ENCODE measurements at regions not wholly inside any gene's neighbourhood (a gene's known extent, or its start where the extent isn't known, plus 50 kb on each side); places are given as distances from the start of the nearest gene placed in this dataset.
A peak's percentile ranks its signal among the peaks of the same experiment; 100 is the strongest.

DNA sequence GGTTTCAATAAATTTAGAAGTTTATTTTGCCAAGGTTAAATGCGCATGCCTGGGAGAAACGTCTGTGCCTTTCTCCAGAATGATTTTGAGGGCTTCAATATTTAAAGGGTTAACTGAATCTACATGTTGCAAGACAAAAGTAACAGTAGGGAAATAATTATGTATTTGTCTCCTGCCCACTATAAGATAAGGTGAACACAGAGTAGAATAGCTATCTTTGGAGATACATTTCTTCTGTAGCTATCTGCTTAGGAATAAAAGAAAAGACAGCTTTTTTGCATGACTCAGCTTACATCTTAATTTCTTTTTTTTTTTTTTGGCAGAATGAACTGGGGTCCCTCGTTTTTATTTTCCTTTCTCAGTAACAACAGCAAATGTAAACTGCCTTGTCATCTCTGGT lies 1351.6 kb downstream of the AMY1C start:
- no peak for DNase-seq
- no peaks in the 10 kb centered on the region for H3K27me3 Mint-ChIP-seq (ENCODE audit: low read depth in 3 of 3)
- peaks cover 5 to 39% (median 32%) of the 10 kb centered on the region in 6 donors for H3K9me3 Mint-ChIP-seq
- no peak overlapping the region for H3K4me3 Mint-ChIP-seq
- no peak overlapping the region for H3K27ac Mint-ChIP-seq
- H3K36me3 Mint-ChIP-seq = no peaks in the 10 kb centered on the region
- H3K4me1 Mint-ChIP-seq = no peaks in the 10 kb centered on the region

DNA sequence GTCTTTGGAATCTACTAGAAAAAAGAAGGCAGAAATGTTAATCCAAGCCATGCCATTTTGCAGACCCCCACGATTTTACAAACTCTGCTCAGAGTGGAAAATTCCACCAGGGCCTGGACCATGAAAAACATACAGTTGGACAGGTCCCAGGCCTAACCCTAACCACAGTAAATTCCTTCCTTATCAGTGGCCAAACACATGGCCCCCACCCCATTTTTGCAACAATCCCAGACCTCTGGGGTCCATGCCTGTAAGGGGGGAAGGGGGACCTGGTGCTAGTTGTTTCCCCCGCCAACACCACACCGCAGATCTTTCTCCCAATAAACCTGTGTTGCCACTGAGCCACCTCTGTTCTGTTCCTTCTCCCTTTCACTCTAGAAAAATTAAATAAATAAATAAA lies 1352.7 kb downstream of the AMY1C start:
- Mint-ChIP-seq H3K36me3 (peaks cover 0 to 1% (median 0%) of the 10 kb centered on the region in 3 donors), H3K27ac (no peak overlapping the region), H3K4me1 (no peaks in the 10 kb centered on the region), H3K9me3 (peaks cover 5 to 39% (median 31%) of the 10 kb centered on the region in 6 donors), H3K27me3 (ENCODE audit: low read depth in 3 of 3) (no peaks in the 10 kb centered on the region), H3K4me3 (no peak overlapping the region)
- DNase-seq = no peak

DNA sequence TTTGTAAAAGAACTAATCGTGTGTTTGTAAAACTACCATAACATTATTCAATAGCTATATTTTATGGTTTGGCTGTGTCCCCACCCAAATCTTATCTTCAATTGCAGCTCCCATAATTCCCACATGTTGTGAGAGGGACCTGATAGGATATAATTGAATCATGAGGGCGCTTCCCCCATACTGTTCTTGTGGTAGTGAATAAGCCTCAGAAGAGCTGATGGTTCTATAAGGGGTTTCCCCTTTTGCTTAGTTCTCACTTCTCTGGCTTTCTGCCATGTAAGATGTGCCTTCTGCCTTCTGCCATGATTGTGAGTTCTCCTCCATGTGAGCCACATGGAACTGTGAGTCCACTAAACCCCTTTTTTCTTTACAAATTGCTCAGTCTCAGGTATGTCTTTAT lies 1372.3 kb downstream of the AMY1C start:
- H3K9me3 Mint-ChIP-seq = peaks cover 9 to 50% (median 22%) of the 10 kb centered on the region in 6 donors
- no peaks in the 10 kb centered on the region for H3K4me1 Mint-ChIP-seq
- H3K27ac Mint-ChIP-seq = no peak overlapping the region
- H3K36me3 Mint-ChIP-seq = no peaks in the 10 kb centered on the region
- H3K27me3 Mint-ChIP-seq (ENCODE audit: low read depth in 3 of 3) = no peaks in the 10 kb centered on the region
- no peak overlapping the region for H3K4me3 Mint-ChIP-seq
- no peak for DNase-seq

DNA sequence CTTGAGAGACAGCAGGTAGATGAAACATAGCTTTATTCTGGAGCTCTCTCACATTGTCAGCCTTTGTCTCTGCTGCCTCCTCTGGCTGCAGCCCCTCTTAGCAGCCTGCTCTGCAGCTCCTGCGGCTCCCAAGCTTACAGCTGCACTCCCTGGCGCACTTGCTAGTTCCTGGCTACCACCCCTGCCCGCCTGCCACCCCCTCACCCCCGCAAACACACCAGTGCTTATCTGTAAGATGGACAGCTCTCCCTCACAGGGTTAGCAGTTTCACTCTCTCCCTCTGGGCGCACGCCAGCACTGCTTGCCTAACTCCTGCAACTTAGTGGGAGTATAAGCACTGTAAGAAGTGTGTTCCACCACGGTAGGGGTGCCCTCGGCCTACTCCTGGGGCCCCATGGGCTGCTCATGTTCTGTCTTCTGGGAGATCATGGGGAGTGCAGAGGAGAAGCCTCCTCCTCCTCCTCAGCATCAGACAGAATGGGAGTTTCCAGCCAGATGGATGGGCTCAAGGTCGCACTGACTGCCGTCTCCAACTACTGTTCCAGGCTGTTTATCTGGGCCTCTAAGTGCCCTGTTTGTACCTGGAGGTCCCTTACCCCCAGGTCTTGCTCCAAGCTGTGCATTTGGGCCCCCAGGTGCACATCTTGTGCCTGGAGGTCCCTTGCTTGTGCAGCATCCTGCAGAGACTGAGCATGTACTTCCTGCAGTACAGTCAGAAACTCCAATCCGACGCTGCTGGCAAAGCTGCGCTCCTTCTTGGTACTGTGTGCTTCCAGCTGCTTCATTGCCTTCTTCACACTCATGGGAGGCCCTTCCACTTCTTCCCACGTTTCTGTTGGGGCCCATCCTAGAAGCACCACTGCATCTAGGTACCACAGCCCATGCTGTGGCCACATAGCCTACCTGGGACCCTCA lies 1388.1 kb downstream of the AMY1C start:
- H3K4me3 Mint-ChIP-seq = peak overlapping the region in 1 of 5 donors; percentile 24
- no peak overlapping the region for H3K27ac Mint-ChIP-seq
- peaks cover 12 to 53% (median 35%) of the 10 kb centered on the region in 6 donors for H3K9me3 Mint-ChIP-seq
- no peak for DNase-seq
- H3K27me3 Mint-ChIP-seq (ENCODE audit: low read depth in 3 of 3) = no peaks in the 10 kb centered on the region
- peaks cover 0 to 7% (median 4%) of the 10 kb centered on the region in 3 donors for H3K36me3 Mint-ChIP-seq
- H3K4me1 Mint-ChIP-seq = no peaks in the 10 kb centered on the region

DNA sequence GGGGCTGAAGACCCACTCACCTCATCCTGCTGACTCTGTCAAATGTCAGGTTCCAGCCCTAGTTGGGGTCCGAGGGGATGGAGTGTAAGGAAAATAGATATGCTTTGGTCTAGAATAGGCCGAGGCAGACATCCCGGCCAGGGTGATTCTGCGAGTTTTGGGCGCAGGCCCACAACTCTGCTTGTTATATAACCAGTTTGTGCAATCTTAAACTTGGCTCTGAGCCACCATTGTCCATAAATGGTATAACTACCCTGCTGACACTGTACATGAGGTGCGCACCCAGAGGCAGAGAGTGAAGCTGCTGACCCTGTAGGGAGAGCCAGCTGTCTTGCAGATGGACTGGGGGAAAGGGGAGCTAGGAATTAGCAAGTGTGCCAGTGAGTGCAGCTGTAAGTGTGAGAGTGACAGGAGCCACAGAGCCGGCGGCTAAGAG lies 1388.8 kb downstream of the AMY1C start:
- Mint-ChIP-seq H3K27ac (no peak overlapping the region), H3K4me1 (no peaks in the 10 kb centered on the region), H3K36me3 (peaks cover 0 to 7% (median 4%) of the 10 kb centered on the region in 3 donors), H3K9me3 (peaks cover 12 to 53% (median 35%) of the 10 kb centered on the region in 6 donors), H3K27me3 (ENCODE audit: low read depth in 3 of 3) (no peaks in the 10 kb centered on the region), H3K4me3 (no peak overlapping the region)
- no peak for DNase-seq

DNA sequence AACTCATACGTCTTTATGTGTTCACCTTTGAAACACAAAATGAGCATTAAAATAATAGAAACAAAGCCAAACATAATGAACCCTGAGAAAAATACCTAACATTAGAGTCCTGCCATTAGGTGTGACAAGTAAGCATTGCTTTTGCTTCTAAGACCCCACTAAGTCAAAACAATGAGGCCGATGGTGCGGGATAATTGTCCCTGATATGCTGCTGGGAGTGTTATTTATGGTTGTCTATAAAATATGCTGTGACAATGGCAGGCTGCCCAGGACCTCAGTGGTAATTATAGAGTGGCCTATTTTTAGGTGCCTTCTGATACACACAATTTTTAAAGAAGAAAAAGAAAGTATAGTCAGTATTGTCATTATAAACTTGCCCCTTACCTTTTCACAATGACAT lies 1423.1 kb downstream of the AMY1C start:
- H3K4me1 Mint-ChIP-seq = no peaks in the 10 kb centered on the region
- H3K9me3 Mint-ChIP-seq = peaks cover 12 to 45% (median 29%) of the 10 kb centered on the region in 6 donors
- H3K4me3 Mint-ChIP-seq = no peak overlapping the region
- H3K27ac Mint-ChIP-seq = no peak overlapping the region
- peaks cover 0 to 3% (median 0%) of the 10 kb centered on the region in 3 donors for H3K36me3 Mint-ChIP-seq
- no peak for DNase-seq
- no peaks in the 10 kb centered on the region for H3K27me3 Mint-ChIP-seq (ENCODE audit: low read depth in 3 of 3)

DNA sequence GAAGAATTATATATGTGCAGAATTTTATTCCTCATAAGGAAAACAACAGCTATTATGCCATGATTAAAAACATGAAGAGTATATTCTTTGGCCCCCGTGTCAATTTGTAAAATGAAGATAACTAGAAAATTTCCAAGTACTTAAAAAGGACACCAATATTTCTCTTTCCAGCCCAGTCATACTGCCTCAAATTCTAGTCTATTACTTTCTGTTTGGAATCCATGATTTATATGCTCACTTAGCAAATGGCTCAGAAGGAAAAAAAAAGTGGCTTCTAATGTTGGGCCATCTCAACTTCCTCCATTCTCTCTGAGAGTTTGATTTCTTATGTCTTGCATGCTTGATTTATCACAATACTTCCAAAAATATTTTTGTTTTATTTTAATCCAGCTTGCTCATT lies 1431.1 kb downstream of the AMY1C start:
- H3K27me3 Mint-ChIP-seq (ENCODE audit: low read depth in 3 of 3) = no peaks in the 10 kb centered on the region
- H3K27ac Mint-ChIP-seq = no peak overlapping the region
- peaks cover 10 to 52% (median 29%) of the 10 kb centered on the region in 6 donors for H3K9me3 Mint-ChIP-seq
- DNase-seq = no peak
- peaks cover 0 to 3% (median 0%) of the 10 kb centered on the region in 3 donors for H3K36me3 Mint-ChIP-seq
- no peak overlapping the region for H3K4me3 Mint-ChIP-seq
- H3K4me1 Mint-ChIP-seq = no peaks in the 10 kb centered on the region

DNA sequence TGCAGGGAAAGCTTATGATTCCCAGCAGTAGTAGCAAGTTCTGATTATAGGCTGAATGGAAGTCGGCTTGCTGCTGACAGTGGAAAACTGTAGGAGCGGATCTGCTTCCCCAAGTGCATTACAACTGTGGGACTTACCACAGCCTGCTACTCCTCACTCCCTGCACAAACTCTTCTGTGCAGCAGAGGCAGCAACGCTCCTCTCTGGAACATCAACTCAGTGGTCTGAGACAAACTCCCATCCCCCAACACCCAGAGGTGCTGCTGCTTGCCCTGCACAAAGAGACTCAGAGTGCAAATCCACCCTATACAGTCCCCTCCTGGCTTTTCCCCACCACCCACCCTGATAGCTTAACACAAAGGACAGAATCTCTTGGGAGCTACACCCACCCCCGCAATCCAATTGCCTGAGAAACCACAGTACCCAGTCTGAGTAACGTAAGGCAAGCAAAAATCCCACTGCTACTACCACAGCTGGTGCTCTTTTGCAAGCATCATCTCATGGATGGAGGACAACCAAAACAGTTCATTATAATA lies 1455.2 kb downstream of the AMY1C start:
- H3K4me1 Mint-ChIP-seq = no peaks in the 10 kb centered on the region
- DNase-seq = no peak
- H3K27ac Mint-ChIP-seq = no peak overlapping the region
- peaks cover 24 to 49% (median 32%) of the 10 kb centered on the region in 6 donors for H3K9me3 Mint-ChIP-seq
- H3K4me3 Mint-ChIP-seq = no peak overlapping the region
- peaks cover 0 to 2% (median 1%) of the 10 kb centered on the region in 3 donors for H3K27me3 Mint-ChIP-seq (ENCODE audit: low read depth in 3 of 3)
- peaks cover 0 to 5% (median 0%) of the 10 kb centered on the region in 3 donors for H3K36me3 Mint-ChIP-seq

DNA sequence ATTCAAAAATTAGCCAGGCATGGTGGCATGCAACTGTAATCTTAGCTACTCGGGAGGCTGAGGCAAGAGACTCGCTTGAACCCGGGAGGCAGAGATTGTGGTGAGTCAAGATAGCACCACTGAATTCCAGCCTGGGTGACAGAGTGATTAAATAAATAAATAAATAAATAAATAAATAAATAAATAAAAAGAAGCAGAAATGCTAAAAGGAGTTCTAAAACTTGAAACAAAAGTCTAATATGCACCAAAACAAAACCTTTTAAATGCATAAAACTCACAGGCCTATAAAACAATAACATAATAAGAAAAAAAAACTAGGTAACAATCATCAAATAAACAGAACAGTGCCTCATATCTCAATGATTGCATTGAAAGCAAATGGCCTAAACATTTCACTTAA lies 1458.9 kb downstream of the AMY1C start:
- Mint-ChIP-seq H3K4me1 (no peaks in the 10 kb centered on the region), H3K4me3 (no peak overlapping the region), H3K27ac (no peak overlapping the region), H3K36me3 (peaks cover 0 to 9% (median 0%) of the 10 kb centered on the region in 3 donors), H3K27me3 (ENCODE audit: low read depth in 3 of 3) (peaks cover 0 to 2% (median 1%) of the 10 kb centered on the region in 3 donors), H3K9me3 (peaks cover 26 to 70% (median 51%) of the 10 kb centered on the region in 6 donors)
- no peak for DNase-seq

DNA sequence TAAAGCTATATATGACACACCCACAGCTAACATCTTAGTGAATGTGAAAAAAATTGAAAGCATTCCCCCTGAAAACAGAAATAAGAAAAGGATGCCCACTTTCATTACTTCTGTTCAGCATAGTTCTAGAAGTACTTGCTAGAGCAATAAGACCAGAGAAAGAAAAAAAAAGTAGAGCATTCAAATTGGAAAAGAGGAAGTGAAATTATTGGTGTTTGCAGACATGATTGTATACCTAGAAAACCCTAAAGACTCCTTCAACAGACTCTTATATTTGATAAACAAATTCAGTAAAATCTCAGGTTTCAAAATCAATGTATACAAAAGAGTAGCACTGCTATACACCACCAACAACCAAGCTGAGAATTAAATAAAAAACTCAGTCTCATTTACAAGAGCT lies 1461.0 kb downstream of the AMY1C start:
- Mint-ChIP-seq H3K27ac (no peak overlapping the region), H3K4me1 (no peaks in the 10 kb centered on the region), H3K27me3 (ENCODE audit: low read depth in 3 of 3) (peaks cover 0 to 2% (median 0%) of the 10 kb centered on the region in 3 donors), H3K4me3 (no peak overlapping the region), H3K36me3 (peaks cover 0 to 9% (median 0%) of the 10 kb centered on the region in 3 donors), H3K9me3 (peaks cover 16 to 55% (median 43%) of the 10 kb centered on the region in 6 donors)
- DNase-seq = no peak

DNA sequence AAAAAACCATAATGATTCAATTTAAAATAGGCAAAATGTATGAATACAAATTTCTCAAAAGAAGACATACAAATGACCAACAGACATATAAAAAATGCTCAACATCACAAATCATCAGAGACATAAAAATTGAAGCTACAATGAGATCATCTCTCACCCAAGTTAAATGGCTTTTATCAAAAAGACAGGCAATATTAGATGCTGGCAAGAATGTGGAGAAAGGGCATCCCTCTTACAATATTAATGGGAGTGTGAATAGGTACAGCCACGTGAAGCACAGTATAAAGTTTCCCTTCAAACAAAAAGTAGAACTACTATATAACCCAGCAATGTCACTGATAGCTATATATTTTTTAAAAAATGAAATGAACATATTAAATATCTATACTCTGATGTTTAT lies 1481.7 kb downstream of the AMY1C start:
- Mint-ChIP-seq H3K27ac (no peak overlapping the region), H3K27me3 (ENCODE audit: low read depth in 3 of 3) (peaks cover 0 to 2% (median 0%) of the 10 kb centered on the region in 3 donors), H3K36me3 (peaks cover 0 to 3% (median 0%) of the 10 kb centered on the region in 3 donors), H3K4me3 (no peak overlapping the region), H3K9me3 (peaks cover 11 to 47% (median 17%) of the 10 kb centered on the region in 6 donors), H3K4me1 (no peaks in the 10 kb centered on the region)
- no peak for DNase-seq

DNA sequence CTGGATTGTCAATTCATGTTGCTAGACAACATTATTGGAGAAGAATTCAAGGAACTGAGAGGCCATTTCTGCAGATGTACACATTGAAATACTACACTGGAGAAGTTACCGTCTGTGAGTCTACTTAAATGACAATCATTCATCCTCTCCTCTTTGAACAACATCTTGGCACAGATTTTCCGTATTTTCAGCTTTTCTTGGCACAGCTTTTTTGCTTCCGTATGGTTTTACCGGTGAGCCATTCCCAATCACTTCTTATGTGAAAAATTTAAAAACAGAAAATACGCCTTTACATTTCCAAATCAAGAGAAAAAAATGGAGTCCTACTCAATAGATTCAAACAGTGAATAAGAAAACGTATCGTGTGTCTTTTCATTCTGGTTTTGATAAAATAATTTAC lies 1493.7 kb downstream of the AMY1C start:
- H3K4me1 Mint-ChIP-seq = no peaks in the 10 kb centered on the region
- H3K9me3 Mint-ChIP-seq = peaks cover 5 to 54% (median 32%) of the 10 kb centered on the region in 6 donors
- H3K36me3 Mint-ChIP-seq = no peaks in the 10 kb centered on the region
- DNase-seq = no peak
- no peak overlapping the region for H3K27ac Mint-ChIP-seq
- H3K27me3 Mint-ChIP-seq (ENCODE audit: low read depth in 3 of 3) = no peaks in the 10 kb centered on the region
- no peak overlapping the region for H3K4me3 Mint-ChIP-seq

DNA sequence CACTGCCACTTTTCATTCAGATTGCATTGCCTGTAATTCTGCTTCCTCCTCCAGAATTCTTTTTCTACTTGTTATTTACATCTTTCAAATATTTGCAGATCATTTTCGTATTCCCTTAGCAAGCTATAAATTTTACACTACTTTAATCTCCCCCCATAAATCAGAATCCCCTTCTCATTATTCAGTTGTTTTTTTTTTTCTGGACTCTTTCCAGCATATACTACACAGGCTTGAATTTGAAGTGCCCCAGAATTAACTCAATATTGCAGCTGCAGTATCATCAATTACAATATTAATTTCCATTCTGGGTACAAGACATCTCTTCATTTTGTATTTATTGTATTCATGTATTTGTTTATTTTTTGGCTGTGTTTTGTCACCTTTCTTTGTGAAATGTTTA lies 1494.3 kb downstream of the AMY1C start:
- H3K4me1 Mint-ChIP-seq = no peaks in the 10 kb centered on the region
- DNase-seq = no peak
- peaks cover 5 to 57% (median 37%) of the 10 kb centered on the region in 6 donors for H3K9me3 Mint-ChIP-seq
- no peaks in the 10 kb centered on the region for H3K36me3 Mint-ChIP-seq
- H3K4me3 Mint-ChIP-seq = no peak overlapping the region
- no peaks in the 10 kb centered on the region for H3K27me3 Mint-ChIP-seq (ENCODE audit: low read depth in 3 of 3)
- no peak overlapping the region for H3K27ac Mint-ChIP-seq

DNA sequence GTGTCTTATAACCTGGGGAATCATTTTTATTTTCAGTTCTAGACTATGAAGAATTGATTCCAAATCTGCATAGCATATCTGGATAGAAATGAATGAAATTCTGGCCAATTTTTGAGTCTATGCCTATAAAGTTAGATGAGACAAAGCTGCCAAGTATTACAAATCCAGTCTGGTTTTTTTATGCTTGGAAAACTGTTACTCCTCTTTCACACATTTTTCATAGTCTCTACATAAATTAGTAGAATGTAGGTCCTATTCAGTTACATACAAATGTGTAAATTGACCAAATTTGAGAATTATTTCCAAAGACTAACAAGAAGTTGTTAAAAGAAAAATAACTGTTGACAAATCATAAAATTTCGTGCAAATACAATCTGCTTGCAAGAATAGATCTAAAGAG lies 1505.2 kb downstream of the AMY1C start:
- Mint-ChIP-seq H3K4me3 (no peak overlapping the region), H3K27ac (no peak overlapping the region), H3K27me3 (ENCODE audit: low read depth in 3 of 3) (peaks cover 0 to 4% (median 0%) of the 10 kb centered on the region in 3 donors), H3K4me1 (no peaks in the 10 kb centered on the region), H3K9me3 (peaks cover 21 to 50% (median 36%) of the 10 kb centered on the region in 6 donors), H3K36me3 (peaks cover 0 to 5% (median 0%) of the 10 kb centered on the region in 3 donors)
- DNase-seq = no peak

All from immature natural killer cell (primary cell).